ENCODE measurements at regions not wholly inside any gene's neighbourhood (a gene's known extent, or its start where the extent isn't known, plus 50 kb on each side); places are given as distances from the start of the nearest gene placed in this dataset.
A peak's percentile ranks its signal among the peaks of the same experiment; 100 is the strongest.
"Not testable (repeated sequence)": the region's sequence is repeated elsewhere in the genome, so short reads cannot be mapped to it uniquely, and the experiment has no call there.

GRCh38 chr16:85528528-85529387 is 84.4 kb upstream of the GSE1 start:
- H3K36me3 Mint-ChIP-seq, result no peaks in the 10 kb centered on the region
- H3K9me3 Mint-ChIP-seq, result no peaks in the 10 kb centered on the region
- H3K27me3 Mint-ChIP-seq, result peaks cover 6 to 21% (median 7%) of the 10 kb centered on the region in 3 donors
- peak overlapping the region in 1 of 6 donors; percentile 33 for H3K27ac Mint-ChIP-seq
- ATAC-seq (ENCODE audit: low read depth in 2 of 2) (peak; percentile 43 to 46), DNase-seq (peak; percentile 18)
- peak overlapping the region in 2 of 8 donors; percentile 74 to 75 for H3K4me3 Mint-ChIP-seq
- H3K4me1 Mint-ChIP-seq, result peaks cover 0 to 4% (median 0%) of the 10 kb centered on the region in 3 donors

- H3K9me3 Mint-ChIP-seq, result no peaks in the 10 kb centered on the region
- DNase-seq, result no peak
- H3K27me3 Mint-ChIP-seq, result peaks cover 6 to 21% (median 7%) of the 10 kb centered on the region in 3 donors
- H3K36me3 Mint-ChIP-seq, result no peaks in the 10 kb centered on the region
- H3K4me3 Mint-ChIP-seq, result no peak overlapping the region
- ATAC-seq (ENCODE audit: low read depth in 2 of 2), result no peak
- peak overlapping the region in 1 of 6 donors; percentile 10 for H3K27ac Mint-ChIP-seq
- peaks cover 0 to 4% (median 0%) of the 10 kb centered on the region in 3 donors for H3K4me1 Mint-ChIP-seq
Observed at GRCh38 chr16:85529489-85530369, 83.4 kb upstream of the GSE1 start.

- ATAC-seq (ENCODE audit: low read depth in 2 of 2) (no peak), DNase-seq (no peak)
- Mint-ChIP-seq H3K36me3 (no peaks in the 10 kb centered on the region), H3K27me3 (peaks cover 6 to 21% (median 7%) of the 10 kb centered on the region in 3 donors), H3K4me1 (peaks cover 0 to 4% (median 0%) of the 10 kb centered on the region in 3 donors), H3K4me3 (no peak overlapping the region), H3K9me3 (no peaks in the 10 kb centered on the region), H3K27ac (no peak overlapping the region)
Observed at GRCh38 chr16:85530370-85530739, 82.8 kb upstream of the GSE1 start.

- Mint-ChIP-seq H3K9me3 (no peaks in the 10 kb centered on the region), H3K4me3 (no peak overlapping the region), H3K36me3 (no peaks in the 10 kb centered on the region), H3K4me1 (peaks cover 5 to 11% (median 11%) of the 10 kb centered on the region in 3 donors), H3K27me3 (peaks cover 11 to 23% (median 12%) of the 10 kb centered on the region in 3 donors), H3K27ac (no peak overlapping the region)
- DNase-seq, result no peak
- no peak for ATAC-seq (ENCODE audit: low read depth in 2 of 2)
Observed at GRCh38 chr16:85531516-85531915, 81.6 kb upstream of the GSE1 start.

- Mint-ChIP-seq H3K27ac (no peak overlapping the region), H3K27me3 (peaks cover 9 to 27% (median 17%) of the 10 kb centered on the region in 3 donors), H3K36me3 (no peaks in the 10 kb centered on the region), H3K9me3 (no peaks in the 10 kb centered on the region), H3K4me1 (peaks cover 6 to 17% (median 11%) of the 10 kb centered on the region in 3 donors), H3K4me3 (no peak overlapping the region)
- no peak for ATAC-seq (ENCODE audit: low read depth in 2 of 2)
- DNase-seq, result no peak
Observed at GRCh38 chr16:85532147-85532546, 81.0 kb upstream of the GSE1 start.

- not testable (repeated sequence) for DNase-seq; H3K36me3 Mint-ChIP-seq; H3K9me3 Mint-ChIP-seq; ATAC-seq (ENCODE audit: low read depth in 2 of 2); H3K4me3 Mint-ChIP-seq; H3K27ac Mint-ChIP-seq
- Mint-ChIP-seq H3K4me1 (peaks cover 6 to 17% (median 10%) of the 10 kb centered on the region in 3 donors), H3K27me3 (peaks cover 9 to 20% (median 20%) of the 10 kb centered on the region in 3 donors)
Observed at GRCh38 chr16:85533593-85533992, 79.5 kb upstream of the GSE1 start.

- Mint-ChIP-seq H3K4me3 (no peak overlapping the region), H3K9me3 (peaks cover 0 to 6% (median 4%) of the 10 kb centered on the region in 7 donors), H3K27ac (peak overlapping the region in 2 of 6 donors; percentile 35 to 59), H3K4me1 (peaks cover 6 to 17% (median 7%) of the 10 kb centered on the region in 3 donors), H3K36me3 (no peaks in the 10 kb centered on the region), H3K27me3 (peaks cover 9 to 26% (median 20%) of the 10 kb centered on the region in 3 donors)
- no peak for ATAC-seq (ENCODE audit: low read depth in 2 of 2)
- DNase-seq, result no peak
Observed at GRCh38 chr16:85534536-85535351, 78.4 kb upstream of the GSE1 start.

- ATAC-seq (ENCODE audit: low read depth in 2 of 2), result no peak
- Mint-ChIP-seq H3K27ac (peak overlapping the region in 1 of 6 donors; percentile 13), H3K27me3 (peaks cover 9 to 26% (median 20%) of the 10 kb centered on the region in 3 donors), H3K9me3 (peaks cover 0 to 12% (median 9%) of the 10 kb centered on the region in 7 donors), H3K36me3 (no peaks in the 10 kb centered on the region), H3K4me1 (peaks cover 6 to 17% (median 7%) of the 10 kb centered on the region in 3 donors), H3K4me3 (no peak overlapping the region)
- no peak for DNase-seq
Observed at GRCh38 chr16:85535352-85536072, 77.6 kb upstream of the GSE1 start.

- H3K27me3 Mint-ChIP-seq, result peaks cover 9 to 26% (median 17%) of the 10 kb centered on the region in 3 donors
- H3K9me3 Mint-ChIP-seq, result peaks cover 0 to 12% (median 9%) of the 10 kb centered on the region in 7 donors
- peaks cover 6 to 17% (median 10%) of the 10 kb centered on the region in 3 donors for H3K4me1 Mint-ChIP-seq
- no peaks in the 10 kb centered on the region for H3K36me3 Mint-ChIP-seq
- H3K27ac Mint-ChIP-seq, result peak overlapping the region in 1 of 6 donors; percentile 13
- ATAC-seq (ENCODE audit: low read depth in 2 of 2) (peak in 1 of 2 donors; percentile 14), DNase-seq (no peak)
- H3K4me3 Mint-ChIP-seq, result no peak overlapping the region
Observed at GRCh38 chr16:85536073-85536410, 77.1 kb upstream of the GSE1 start.

- Mint-ChIP-seq H3K4me3 (no peak overlapping the region), H3K27ac (no peak overlapping the region)
- ATAC-seq (ENCODE audit: low read depth in 2 of 2), result peak; percentile 35 to 40
Observed at GRCh38 chr16:85536411-85537330, 76.5 kb upstream of the GSE1 start.

GRCh38 chr16:85537331-85537788 is 75.8 kb upstream of the GSE1 start:
- no peak for DNase-seq
- H3K27ac Mint-ChIP-seq, result no peak overlapping the region
- H3K27me3 Mint-ChIP-seq, result peaks cover 6 to 26% (median 14%) of the 10 kb centered on the region in 3 donors
- ATAC-seq (ENCODE audit: low read depth in 2 of 2), result no peak
- no peak overlapping the region for H3K4me3 Mint-ChIP-seq
- peaks cover 6 to 17% (median 10%) of the 10 kb centered on the region in 3 donors for H3K4me1 Mint-ChIP-seq
- peaks cover 0 to 12% (median 9%) of the 10 kb centered on the region in 7 donors for H3K9me3 Mint-ChIP-seq
- no peaks in the 10 kb centered on the region for H3K36me3 Mint-ChIP-seq

More at GRCh38 chr16:85536411-85537330, 76.5 kb upstream of the GSE1 start:
- DNase-seq, result no peak
- Mint-ChIP-seq H3K27me3 (peaks cover 9 to 26% (median 14%) of the 10 kb centered on the region in 3 donors), H3K36me3 (no peaks in the 10 kb centered on the region), H3K4me1 (peaks cover 6 to 17% (median 10%) of the 10 kb centered on the region in 3 donors), H3K9me3 (peaks cover 0 to 12% (median 9%) of the 10 kb centered on the region in 7 donors)

Measured in naive B cell (primary cell).